Fibroblast of pulmonary artery (primary cell): ENCODE measurements at regions not wholly inside any gene's neighbourhood (a gene's known extent, or its start where the extent isn't known, plus 50 kb on each side); places are given as distances from the start of the nearest gene placed in this dataset.
"Not testable (repeated sequence)": the region's sequence is repeated elsewhere in the genome, so short reads cannot be mapped to it uniquely, and the experiment has no call there.

Experiments used
- DNase-seq: peaks from one replicate; pipeline ENCODE4 v3.0.0-alpha.2; 2010; ENCODE audit warnings: low read depth
- H3K4me3 ChIP-seq: replicated peaks from 2 replicates; pipeline ENCODE4 v1.5.1; 2011; ENCODE audit warnings: low read depth, mild to moderate bottlenecking, control low read depth, low read length, moderate library complexity
- CTCF ChIP-seq: IDR thresholded peaks from 2 replicates; pipeline ENCODE4 v1.5.1; 2011; ENCODE audit warnings: mild to moderate bottlenecking, control low read depth, low read length, inconsistent platforms; ENCODE audit errors: missing control alignments

GRCh38 chr2:234157817-234158588 lies 107.5 kb downstream of the SPP2 start:
- DNase-seq: no peak
- H3K4me3 ChIP-seq: no peak overlapping the region
- no peak for TF ChIP-seq CTCF

GRCh38 chr2:234156326-234156725 lies 105.8 kb downstream of the SPP2 start:
- TF ChIP-seq CTCF: no peak
- no peak overlapping the region for H3K4me3 ChIP-seq
- no peak for DNase-seq

- not testable (repeated sequence) for DNase-seq, H3K4me3 ChIP-seq
Measured at GRCh38 chr2:234152835-234153234, 102.3 kb downstream of the SPP2 start.

- TF ChIP-seq CTCF: no peak
- DNase-seq: no peak
- no peak overlapping the region for H3K4me3 ChIP-seq
Measured at GRCh38 chr2:234147335-234147861, 96.9 kb downstream of the SPP2 start.

GRCh38 chr2:234146087-234146826 lies 95.8 kb downstream of the SPP2 start:
- DNase-seq: peak; percentile 75
- TF ChIP-seq CTCF: no peak
- no peak overlapping the region for H3K4me3 ChIP-seq

GRCh38 chr2:234145511-234145910 lies 95.0 kb downstream of the SPP2 start:
- DNase-seq: no peak
- no peak overlapping the region for H3K4me3 ChIP-seq
- no peak for TF ChIP-seq CTCF

- TF ChIP-seq CTCF: no peak
- H3K4me3 ChIP-seq: no peak overlapping the region
- DNase-seq: no peak
Measured at GRCh38 chr2:234145057-234145456, 94.6 kb downstream of the SPP2 start.
